Vagina (tissue), 2 donors: ENCODE measurements at regions not wholly inside any gene's neighbourhood (a gene's known extent, or its start where the extent isn't known, plus 50 kb on each side); places are given as distances from the start of the nearest gene placed in this dataset.

Experiments used
- DNase-seq, 2 donors: peaks; one replicate each; pipeline ENCODE4 v3.0.0-alpha.2; 2017; ENCODE audit errors: extremely low spot score in 2 of 2
- H3K27ac ChIP-seq: fragments of 200-600 bp; sonication (generic); one replicate; pipeline ENCODE4 v1.5.1; 2019
- H3K27me3 ChIP-seq: fragments of 200-600 bp; sonication (generic); one replicate; pipeline ENCODE4 v1.5.1; 2019
- H3K36me3 ChIP-seq, 2 donors: fragments of 200-600 bp; sonication (generic); one replicate each; pipeline ENCODE4 v1.5.1; 2017 to 2019
- H3K4me1 ChIP-seq: fragments of 200-600 bp; sonication (generic); one replicate; pipeline ENCODE4 v1.5.1; 2019
- H3K4me3 ChIP-seq, 2 donors: fragments of 200-600 bp; sonication (generic); 1 replicate in 1 of 2; 2 replicates in 1 of 2; pipeline ENCODE4 v1.5.1; 2016 to 2019
- H3K9me3 ChIP-seq: fragments of 200-600 bp; sonication (generic); one replicate; pipeline ENCODE4 v1.5.1; 2019
- POLR2A ChIP-seq, 2 donors: fragments of 450-650 bp; IDR thresholded peaks; one replicate each; pipeline ENCODE4 v1.6.1; 2017; ENCODE audit warnings: antibody characterized with exemption in 2 of 2, mild to moderate bottlenecking in 2 of 2, moderate library complexity in 2 of 2
- POLR2AphosphoS5 ChIP-seq, 2 donors: sonication (generic); formaldehyde crosslinking; IDR thresholded peaks; one replicate each; pipeline ENCODE4 v1.9.0; 2017; ENCODE audit warnings: antibody characterized with exemption in 2 of 2, mild to moderate bottlenecking in 2 of 2, low read depth in 1 of 2; ENCODE audit not compliant: insufficient read depth in 1 of 2
- intact Hi-C: fragments of 100-400 bp; cut with DNase I; formaldehyde crosslinking; loops from one replicate; pipeline ENCODE4 v1.15.1; 2023
- TF ChIP-seq, protein P1 (sequence below), 3 experiments: fragments of 450-650 bp in 2 of 3; fragments of 200-600 bp in 1 of 3; sonication (generic) in 1 of 3; IDR thresholded peaks; one replicate each; pipeline ENCODE4 v1.5.1; 2017 to 2019; ENCODE audit warnings: antibody characterized with exemption in 3 of 3, mild to moderate bottlenecking in 2 of 3, moderate library complexity in 2 of 3

DNA sequence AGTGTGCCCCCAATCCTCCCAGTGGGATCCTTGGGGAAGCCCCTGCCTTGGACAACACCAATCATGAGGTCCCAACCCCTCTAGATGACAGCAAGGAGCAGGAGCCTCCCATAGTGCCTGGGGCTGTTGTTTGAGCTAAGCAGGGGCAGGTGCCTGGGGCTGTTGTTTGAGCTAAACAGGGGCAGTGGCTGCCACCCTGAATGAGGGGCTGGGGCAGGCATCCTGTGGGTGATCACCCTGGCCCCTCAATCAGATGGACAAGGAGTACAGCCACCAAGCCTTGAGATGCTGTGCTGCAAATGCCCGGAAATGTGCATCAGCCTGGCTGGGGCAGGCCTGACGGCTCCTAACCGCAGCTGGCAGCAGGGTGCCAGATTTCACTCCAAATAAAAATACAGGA lies 66.7 kb downstream of the MYEOV start:
- peak in 1 of 2 donors; percentile 77 for DNase-seq
- Histone ChIP-seq H3K27me3 (no peaks in the 10 kb centered on the region), H3K4me1 (no peaks in the 10 kb centered on the region)

DNA sequence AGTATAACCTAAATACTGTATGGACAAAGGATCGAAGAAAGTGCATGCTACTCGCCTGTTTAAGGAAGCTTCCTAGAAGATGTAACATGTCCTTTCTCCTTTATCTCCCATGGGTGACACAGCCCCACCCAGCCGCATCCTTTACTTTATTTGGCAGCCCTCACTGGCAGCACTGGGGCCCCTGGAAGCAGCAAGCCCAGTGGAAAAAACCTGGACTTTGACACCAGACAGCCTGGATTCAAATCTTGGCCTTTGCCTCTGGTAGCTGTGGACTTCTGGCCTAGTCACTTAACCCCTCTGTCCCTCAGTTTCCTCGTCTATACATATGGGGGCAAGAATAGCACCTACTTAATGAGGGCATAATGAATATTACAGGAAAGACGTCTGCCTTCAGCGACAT lies 67.1 kb downstream of the MYEOV start:
- Histone ChIP-seq H3K36me3 (no peaks in the 10 kb centered on the region), H3K4me3 (no peak overlapping the region), H3K9me3 (peaks cover 5% of the 10 kb centered on the region), H3K4me1 (no peaks in the 10 kb centered on the region), H3K27ac (no peak overlapping the region), H3K27me3 (no peaks in the 10 kb centered on the region)
- intact Hi-C loops: no loop called here
- TF ChIP-seq POLR2AphosphoS5 (IDR thresholded peaks at IDR 0.05; ENCODE audit: insufficient read depth in 1 of 2, low read depth in 1 of 2) (no peak), POLR2A (IDR thresholded peaks at IDR 0.05) (no peak)
- TF ChIP-seq, protein P1, sequence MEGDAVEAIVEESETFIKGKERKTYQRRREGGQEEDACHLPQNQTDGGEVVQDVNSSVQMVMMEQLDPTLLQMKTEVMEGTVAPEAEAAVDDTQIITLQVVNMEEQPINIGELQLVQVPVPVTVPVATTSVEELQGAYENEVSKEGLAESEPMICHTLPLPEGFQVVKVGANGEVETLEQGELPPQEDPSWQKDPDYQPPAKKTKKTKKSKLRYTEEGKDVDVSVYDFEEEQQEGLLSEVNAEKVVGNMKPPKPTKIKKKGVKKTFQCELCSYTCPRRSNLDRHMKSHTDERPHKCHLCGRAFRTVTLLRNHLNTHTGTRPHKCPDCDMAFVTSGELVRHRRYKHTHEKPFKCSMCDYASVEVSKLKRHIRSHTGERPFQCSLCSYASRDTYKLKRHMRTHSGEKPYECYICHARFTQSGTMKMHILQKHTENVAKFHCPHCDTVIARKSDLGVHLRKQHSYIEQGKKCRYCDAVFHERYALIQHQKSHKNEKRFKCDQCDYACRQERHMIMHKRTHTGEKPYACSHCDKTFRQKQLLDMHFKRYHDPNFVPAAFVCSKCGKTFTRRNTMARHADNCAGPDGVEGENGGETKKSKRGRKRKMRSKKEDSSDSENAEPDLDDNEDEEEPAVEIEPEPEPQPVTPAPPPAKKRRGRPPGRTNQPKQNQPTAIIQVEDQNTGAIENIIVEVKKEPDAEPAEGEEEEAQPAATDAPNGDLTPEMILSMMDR (IDR thresholded peaks at IDR 0.05): no peak
- DNase-seq: peak; percentile 9 to 42

More for the DNA sequence above, 66.7 kb downstream of the MYEOV start:
- H3K4me3 ChIP-seq: no peak overlapping the region
- peaks cover 5% of the 10 kb centered on the region for H3K9me3 ChIP-seq
- intact Hi-C loops: no loop called here
- no peaks in the 10 kb centered on the region for H3K36me3 ChIP-seq
- TF ChIP-seq, protein P1 (IDR thresholded peaks at IDR 0.05): no peak
- TF ChIP-seq POLR2AphosphoS5 (IDR thresholded peaks at IDR 0.05; ENCODE audit: insufficient read depth in 1 of 2, low read depth in 1 of 2) (no peak), POLR2A (IDR thresholded peaks at IDR 0.05) (no peak)
- no peak overlapping the region for H3K27ac ChIP-seq

DNA sequence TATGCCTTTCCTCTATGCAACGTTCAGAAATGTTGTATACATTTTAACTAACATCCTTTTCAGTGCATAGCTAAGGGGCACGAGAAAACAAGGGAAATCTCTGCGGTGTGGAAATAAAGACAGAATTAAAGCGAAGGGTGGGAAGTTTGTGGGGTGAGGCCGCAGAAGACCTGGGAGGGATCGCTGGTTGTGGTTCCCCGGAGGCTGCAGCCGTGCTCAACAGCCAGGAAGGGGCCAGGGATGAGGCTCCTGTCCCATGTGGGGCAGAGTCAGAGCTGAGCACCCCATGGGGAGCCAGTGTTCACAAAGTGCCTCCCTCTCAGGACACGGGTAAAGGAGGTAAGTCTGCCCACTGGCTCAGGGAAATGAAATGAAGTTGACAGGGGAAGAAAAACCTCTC lies 67.5 kb downstream of the MYEOV start:
- TF ChIP-seq, protein P1 (IDR thresholded peaks at IDR 0.05): no peak
- TF ChIP-seq POLR2A (IDR thresholded peaks at IDR 0.05): no peak
- no peak for TF ChIP-seq POLR2AphosphoS5 (IDR thresholded peaks at IDR 0.05; ENCODE audit: insufficient read depth in 1 of 2, low read depth in 1 of 2)
- H3K27me3 ChIP-seq: no peaks in the 10 kb centered on the region
- intact Hi-C loops: no loop called here
- no peaks in the 10 kb centered on the region for H3K4me1 ChIP-seq
- H3K4me3 ChIP-seq: no peak overlapping the region
- no peak for DNase-seq
- no peaks in the 10 kb centered on the region for H3K36me3 ChIP-seq
- H3K27ac ChIP-seq: no peak overlapping the region
- peaks cover 5% of the 10 kb centered on the region for H3K9me3 ChIP-seq

DNA sequence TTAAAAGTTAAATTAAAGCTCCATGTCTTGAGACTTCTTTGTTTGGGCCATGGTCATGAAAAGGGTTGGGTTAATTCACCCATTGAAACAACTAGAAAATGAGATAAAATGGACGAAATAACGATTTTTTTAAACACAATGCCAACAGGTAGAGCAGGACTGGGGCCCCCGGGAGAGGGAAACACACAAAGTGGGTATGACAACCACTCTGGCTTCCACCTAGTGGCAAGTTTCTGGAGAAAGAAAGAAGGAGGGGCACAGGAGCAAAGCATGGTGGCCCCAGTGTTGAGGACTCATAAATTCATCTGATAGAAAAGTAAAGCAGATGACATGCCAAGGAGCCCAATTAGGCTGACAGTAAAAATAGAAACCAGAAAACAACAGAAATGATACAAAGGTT lies 68.4 kb downstream of the MYEOV start:
- H3K4me1 ChIP-seq: no peaks in the 10 kb centered on the region
- intact Hi-C loops: no loop called here
- no peaks in the 10 kb centered on the region for H3K27me3 ChIP-seq
- TF ChIP-seq POLR2AphosphoS5 (IDR thresholded peaks at IDR 0.05; ENCODE audit: insufficient read depth in 1 of 2, low read depth in 1 of 2): no peak
- TF ChIP-seq, protein P1 (IDR thresholded peaks at IDR 0.05): no peak
- TF ChIP-seq POLR2A (IDR thresholded peaks at IDR 0.05): no peak
- no peak overlapping the region for H3K4me3 ChIP-seq
- no peak for DNase-seq
- no peaks in the 10 kb centered on the region for H3K36me3 ChIP-seq
- H3K27ac ChIP-seq: no peak overlapping the region
- peaks cover 5% of the 10 kb centered on the region for H3K9me3 ChIP-seq

DNA sequence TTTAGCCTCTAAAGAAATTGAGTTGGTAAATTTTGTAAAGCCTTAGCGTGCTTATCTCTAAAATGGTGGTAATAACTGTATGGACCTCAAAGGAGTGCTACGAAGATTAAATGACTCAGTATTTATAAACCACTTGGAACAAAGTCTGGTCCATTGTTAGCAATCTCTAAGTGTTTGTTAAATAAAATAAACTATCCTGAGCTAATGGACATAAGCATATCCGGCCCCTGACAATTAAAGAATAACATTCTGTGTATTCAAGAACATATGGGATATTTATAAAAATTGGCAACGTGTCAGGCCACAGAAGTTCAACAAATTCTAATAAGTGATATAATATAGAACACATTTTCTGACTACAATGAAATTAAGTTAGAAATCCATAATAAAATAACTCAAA lies 71.0 kb downstream of the MYEOV start:
- Histone ChIP-seq H3K4me1 (no peaks in the 10 kb centered on the region), H3K27me3 (no peaks in the 10 kb centered on the region), H3K36me3 (no peaks in the 10 kb centered on the region), H3K4me3 (no peak overlapping the region), H3K27ac (no peak overlapping the region), H3K9me3 (peaks cover under 1% of the 10 kb centered on the region)
- intact Hi-C loops: no loop called here
- TF ChIP-seq, protein P1 (IDR thresholded peaks at IDR 0.05): no peak
- TF ChIP-seq POLR2AphosphoS5 (IDR thresholded peaks at IDR 0.05; ENCODE audit: insufficient read depth in 1 of 2, low read depth in 1 of 2): no peak
- TF ChIP-seq POLR2A (IDR thresholded peaks at IDR 0.05): no peak
- DNase-seq: no peak
